HEK293 (cell line): ENCODE measurements at regions not wholly inside any gene's neighbourhood (a gene's known extent, or its start where the extent isn't known, plus 50 kb on each side); places are given as distances from the start of the nearest gene placed in this dataset.
A peak's percentile ranks its signal among the peaks of the same experiment; 100 is the strongest.

Source experiments
- CTCF ChIA-PET: fragments of 350-600 bp; formaldehyde crosslinking; extraction: SDS; loops from one replicate; lab custom pipeline; 2021; ENCODE audit warnings: antibody characterized with exemption; lab: Yijun Ruan, JAX
- POLR2A ChIA-PET: fragments of 300-600 bp; formaldehyde crosslinking; extraction: SDS; loops from one replicate; lab custom pipeline; 2020; ENCODE audit warnings: antibody characterized with exemption, inconsistent platforms; lab: Yijun Ruan, JAX
- H3K27ac ChIP-seq: fragments of 200-500 bp; sonication (Bioruptor generic); 2 replicates; pipeline ENCODE4 v1.5.1; 2014; ENCODE audit warnings: low read depth, low read length, control low read depth, inconsistent platforms; ENCODE audit errors: extremely low read depth
- H3K36me3 ChIP-seq, 2 experiments: fragments of 200-500 bp in 1 of 2; sonication (Bioruptor generic) in 1 of 2; 1 replicate in 1 of 2; 2 replicates in 1 of 2; pipeline ENCODE4 v1.5.1; 2014 to 2017; ENCODE audit warnings: inconsistent platforms in 2 of 2, low read length in 2 of 2; ENCODE audit not compliant: control insufficient read depth in 2 of 2, insufficient read depth in 1 of 2
- H3K4me1 ChIP-seq: fragments of 200-500 bp; sonication (Bioruptor generic); 2 replicates; pipeline ENCODE4 v1.5.1; 2014; ENCODE audit warnings: mild to moderate bottlenecking, low read length, inconsistent platforms; ENCODE audit not compliant: control insufficient read depth, insufficient read depth
- H3K4me3 ChIP-seq: 2 replicates; pipeline ENCODE4 v1.5.1; 2011; ENCODE audit warnings: low read depth, mild to moderate bottlenecking, control low read depth, low read length, moderate library complexity
- H3K9me3 ChIP-seq: fragments of 200-500 bp; sonication (Bioruptor generic); 2 replicates; pipeline ENCODE4 v1.5.1; 2014; ENCODE audit warnings: low read depth, low read length, inconsistent platforms; ENCODE audit not compliant: control insufficient read depth, insufficient read depth
- HOXC10 ChIP-seq: sonication (generic); formaldehyde crosslinking; IDR thresholded peaks from 2 replicates; pipeline ENCODE4 v1.8.1; 2023; ENCODE audit warnings: mild to moderate bottlenecking, missing genetic modification reagents
- KLF1 ChIP-seq: fragments of 450-650 bp; formaldehyde crosslinking; IDR thresholded peaks from 2 replicates; pipeline ENCODE4 v1.5.1; 2016; ENCODE audit warnings: missing biosample characterization, missing genetic modification characterization
- KLF17 ChIP-seq: fragments of 450-650 bp; formaldehyde crosslinking; IDR thresholded peaks from 2 replicates; pipeline ENCODE4 v1.5.1; 2016; ENCODE audit warnings: missing biosample characterization, missing genetic modification characterization
- PRDM1 ChIP-seq: fragments of 450-650 bp; formaldehyde crosslinking; IDR thresholded peaks from 2 replicates; pipeline ENCODE4; 2016; ENCODE audit warnings: missing biosample characterization, missing genetic modification characterization
- REST ChIP-seq: fragments of 450-650 bp; formaldehyde crosslinking; IDR thresholded peaks from 2 replicates; pipeline ENCODE4 v1.5.1; 2016; ENCODE audit warnings: missing biosample characterization, missing genetic modification characterization
- YY1 ChIP-seq: fragments of 450-650 bp; formaldehyde crosslinking; IDR thresholded peaks from 2 replicates; pipeline ENCODE4 v1.5.1; 2018; ENCODE audit warnings: missing biosample characterization, missing genetic modification characterization
- ZBTB20 ChIP-seq: fragments of 450-650 bp; formaldehyde crosslinking; IDR thresholded peaks from 2 replicates; pipeline ENCODE4 v1.5.1; 2016; ENCODE audit warnings: missing biosample characterization, missing genetic modification characterization
- ZBTB21 ChIP-seq: fragments of 450-650 bp; formaldehyde crosslinking; IDR thresholded peaks from 2 replicates; pipeline ENCODE4 v1.5.1; 2017; ENCODE audit warnings: missing biosample characterization, missing genetic modification characterization
- ZBTB26 ChIP-seq: fragments of 450-650 bp; formaldehyde crosslinking; optimal IDR thresholded peaks from 2 replicates; pipeline ENCODE3; 2016; ENCODE audit warnings: missing biosample characterization, mild to moderate bottlenecking, missing genetic modification characterization
- ZFP37 ChIP-seq: fragments of 450-650 bp; formaldehyde crosslinking; IDR thresholded peaks from 2 replicates; pipeline ENCODE4 v1.5.1; 2016; ENCODE audit warnings: missing biosample characterization, missing genetic modification characterization
- ZFP69B ChIP-seq: fragments of 450-650 bp; formaldehyde crosslinking; IDR thresholded peaks from 2 replicates; pipeline ENCODE4 v1.5.1; 2016; ENCODE audit warnings: missing biosample characterization, missing genetic modification characterization
- ZNF133 ChIP-seq: fragments of 450-650 bp; formaldehyde crosslinking; IDR thresholded peaks from 2 replicates; pipeline ENCODE4 v1.5.1; 2016; ENCODE audit warnings: missing biosample characterization, missing genetic modification characterization
- ZNF157 ChIP-seq: fragments of 450-650 bp; formaldehyde crosslinking; IDR thresholded peaks from 2 replicates; pipeline ENCODE4 v1.5.1; 2016; ENCODE audit warnings: missing biosample characterization, missing genetic modification characterization
- ZNF175 ChIP-seq: fragments of 450-650 bp; formaldehyde crosslinking; IDR thresholded peaks from 2 replicates; pipeline ENCODE4 v1.5.1; 2016; ENCODE audit warnings: missing biosample characterization, missing genetic modification characterization
- ZNF19 ChIP-seq: fragments of 450-650 bp; formaldehyde crosslinking; IDR thresholded peaks from 2 replicates; pipeline ENCODE4; 2016; ENCODE audit warnings: missing biosample characterization, missing genetic modification characterization, low read depth
- ZNF362 ChIP-seq: fragments of 450-650 bp; formaldehyde crosslinking; IDR thresholded peaks from 2 replicates; pipeline ENCODE4 v1.5.1; 2016; ENCODE audit warnings: missing biosample characterization, missing genetic modification characterization
- ZNF404 ChIP-seq: fragments of 450-650 bp; formaldehyde crosslinking; IDR thresholded peaks from 2 replicates; pipeline ENCODE4 v1.5.1; 2017; ENCODE audit warnings: missing biosample characterization, missing genetic modification characterization
- ZNF416 ChIP-seq: fragments of 450-650 bp; formaldehyde crosslinking; IDR thresholded peaks from 2 replicates; pipeline ENCODE4 v1.5.1; 2016; ENCODE audit warnings: missing biosample characterization, missing genetic modification characterization
- ZNF449 ChIP-seq: fragments of 450-650 bp; formaldehyde crosslinking; IDR thresholded peaks from 2 replicates; pipeline ENCODE4 v1.5.1; 2017; ENCODE audit warnings: missing biosample characterization, mild to moderate bottlenecking, missing genetic modification characterization, moderate library complexity
- ZNF473 ChIP-seq: fragments of 450-650 bp; formaldehyde crosslinking; IDR thresholded peaks from 2 replicates; pipeline ENCODE4 v1.5.1; 2017; ENCODE audit warnings: missing biosample characterization, missing genetic modification characterization
- ZNF501 ChIP-seq: fragments of 450-650 bp; formaldehyde crosslinking; IDR thresholded peaks from 2 replicates; pipeline ENCODE4 v1.5.1; 2016; ENCODE audit warnings: missing biosample characterization, missing genetic modification characterization
- ZNF558 ChIP-seq: fragments of 450-650 bp; formaldehyde crosslinking; IDR thresholded peaks from 2 replicates; pipeline ENCODE4 v1.5.1; 2016; ENCODE audit warnings: missing biosample characterization, missing genetic modification characterization
- ZNF626 ChIP-seq: fragments of 450-650 bp; sonication (Bioruptor Pico); formaldehyde crosslinking; IDR thresholded peaks from 2 replicates; pipeline ENCODE4 v1.5.1; 2018; ENCODE audit warnings: missing biosample characterization, missing genetic modification characterization, inconsistent platforms
- ZNF660 ChIP-seq: fragments of 450-650 bp; IDR thresholded peaks from 2 replicates; pipeline ENCODE4 v1.5.1; 2018; ENCODE audit warnings: missing biosample characterization, mild to moderate bottlenecking, missing genetic modification characterization
- ZSCAN16 ChIP-seq: fragments of 450-650 bp; formaldehyde crosslinking; IDR thresholded peaks from 2 replicates; pipeline ENCODE4 v1.5.1; 2016; ENCODE audit warnings: missing biosample characterization, missing genetic modification characterization

- no peak overlapping the region for H3K4me3 ChIP-seq
- H3K27ac ChIP-seq: no peak overlapping the region
- TF ChIP-seq ZNF558 (tag by site-specific recombination): no peak
- TF ChIP-seq ZFP69B (tag by site-specific recombination): no peak
- TF ChIP-seq ZNF473 (tag by site-specific recombination): no peak
- TF ChIP-seq ZNF449 (tag by site-specific recombination): no peak
- no peak for TF ChIP-seq ZFP37 (tag by site-specific recombination)
- no peak for TF ChIP-seq ZNF133 (tag by site-specific recombination)
- no peak for TF ChIP-seq ZNF19 (tag by site-specific recombination)
- no peak for TF ChIP-seq YY1
- no peak for TF ChIP-seq ZNF362
- no peak for TF ChIP-seq ZNF157 (tag by site-specific recombination)
- TF ChIP-seq ZNF501 (tag by site-specific recombination): no peak
- no peak for TF ChIP-seq HOXC10 (CRISPR knock-in tag)
- TF ChIP-seq ZNF404 (tag by site-specific recombination): no peak
- no peak for TF ChIP-seq ZBTB21 (tag by site-specific recombination)
- TF ChIP-seq ZNF626 (tag by site-specific recombination): no peak
- no peak for TF ChIP-seq KLF1
- TF ChIP-seq ZNF175 (tag by site-specific recombination): no peak
- no peak for TF ChIP-seq ZNF660 (tag by site-specific recombination)
- no peak for TF ChIP-seq ZBTB20 (tag by site-specific recombination)
- no peaks in the 10 kb centered on the region for H3K9me3 ChIP-seq
- CTCF ChIA-PET: no interaction called here
- POLR2A ChIA-PET: no interaction called here
- no peaks in the 10 kb centered on the region for H3K36me3 ChIP-seq
- H3K4me1 ChIP-seq: no peaks in the 10 kb centered on the region
Observed at GRCh38 chr5:117103703-117104102, 529.1 kb upstream of the SEMA6A start.

GRCh38 chr5:117102591-117102990 lies 528.0 kb upstream of the SEMA6A start:
- ChIA-PET CTCF (no interaction called here), POLR2A (no interaction called here)
- Histone ChIP-seq H3K4me3 (no peak overlapping the region), H3K27ac (no peak overlapping the region), H3K36me3 (no peaks in the 10 kb centered on the region), H3K4me1 (no peaks in the 10 kb centered on the region), H3K9me3 (no peaks in the 10 kb centered on the region)
- TF ChIP-seq PRDM1 (tag by site-specific recombination): 0 out of 2 replicates have a peak, but pooled peaks have one; percentile 36
- TF ChIP-seq ZNF362: no peak
- TF ChIP-seq ZNF660 (tag by site-specific recombination): no peak

- POLR2A ChIA-PET: no interaction called here
- Histone ChIP-seq H3K4me3 (no peak overlapping the region), H3K4me1 (peaks cover 17% of the 10 kb centered on the region), H3K36me3 (no peaks in the 10 kb centered on the region), H3K27ac (no peak overlapping the region), H3K9me3 (no peaks in the 10 kb centered on the region)
- CTCF ChIA-PET: no interaction called here
- no peak for TF ChIP-seq ZNF416 (tag by site-specific recombination)
- no peak for TF ChIP-seq REST (tag by site-specific recombination)
- no peak for TF ChIP-seq ZSCAN16 (tag by site-specific recombination)
- TF ChIP-seq KLF17 (tag by site-specific recombination): no peak
- no peak for TF ChIP-seq ZBTB26 (tag by site-specific recombination)
Observed at GRCh38 chr5:117100176-117100575, 525.6 kb upstream of the SEMA6A start.
